ENCODE measurements at regions not wholly inside any gene's neighbourhood (a gene's known extent, or its start where the extent isn't known, plus 50 kb on each side); places are given as distances from the start of the nearest gene placed in this dataset.

GRCh38 chr1:56235909-56236510, 343.4 kb downstream of the PLPP3 start:
- no peak overlapping the region for H3K9ac ChIP-seq (ENCODE audit: low read length in 3 of 3)
- H3K4me3 ChIP-seq (ENCODE audit: low read length in 3 of 3): no peak overlapping the region
- TF ChIP-seq, protein P1, sequence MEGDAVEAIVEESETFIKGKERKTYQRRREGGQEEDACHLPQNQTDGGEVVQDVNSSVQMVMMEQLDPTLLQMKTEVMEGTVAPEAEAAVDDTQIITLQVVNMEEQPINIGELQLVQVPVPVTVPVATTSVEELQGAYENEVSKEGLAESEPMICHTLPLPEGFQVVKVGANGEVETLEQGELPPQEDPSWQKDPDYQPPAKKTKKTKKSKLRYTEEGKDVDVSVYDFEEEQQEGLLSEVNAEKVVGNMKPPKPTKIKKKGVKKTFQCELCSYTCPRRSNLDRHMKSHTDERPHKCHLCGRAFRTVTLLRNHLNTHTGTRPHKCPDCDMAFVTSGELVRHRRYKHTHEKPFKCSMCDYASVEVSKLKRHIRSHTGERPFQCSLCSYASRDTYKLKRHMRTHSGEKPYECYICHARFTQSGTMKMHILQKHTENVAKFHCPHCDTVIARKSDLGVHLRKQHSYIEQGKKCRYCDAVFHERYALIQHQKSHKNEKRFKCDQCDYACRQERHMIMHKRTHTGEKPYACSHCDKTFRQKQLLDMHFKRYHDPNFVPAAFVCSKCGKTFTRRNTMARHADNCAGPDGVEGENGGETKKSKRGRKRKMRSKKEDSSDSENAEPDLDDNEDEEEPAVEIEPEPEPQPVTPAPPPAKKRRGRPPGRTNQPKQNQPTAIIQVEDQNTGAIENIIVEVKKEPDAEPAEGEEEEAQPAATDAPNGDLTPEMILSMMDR (IDR thresholded peaks at IDR 0.05; ENCODE audit: borderline replicate concordance, extremely low read depth, insufficient read depth): no peak
- DNase-seq (no peak), FAIRE-seq (no peak)
- H3K4me1 ChIP-seq (ENCODE audit: control insufficient read depth in 2 of 3, insufficient read depth in 2 of 3, low read depth in 1 of 3, low read length in 3 of 3): no peaks in the 10 kb centered on the region
- H3K27ac ChIP-seq (ENCODE audit: low read depth in 2 of 2, low read length in 2 of 2): no peak overlapping the region
- intact Hi-C loops (cut with DNase I): no loop called here
- no peaks in the 10 kb centered on the region for H3K9me3 ChIP-seq (ENCODE audit: control insufficient read depth in 2 of 3, insufficient read depth in 1 of 3, low read length in 3 of 3)
- no peaks in the 10 kb centered on the region for H3K27me3 ChIP-seq (ENCODE audit: control insufficient read depth, insufficient read depth, low read length)
- no peaks in the 10 kb centered on the region for H3K36me3 ChIP-seq (ENCODE audit: control insufficient read depth in 2 of 3, insufficient read depth in 3 of 3, low read length in 3 of 3)

DNA sequence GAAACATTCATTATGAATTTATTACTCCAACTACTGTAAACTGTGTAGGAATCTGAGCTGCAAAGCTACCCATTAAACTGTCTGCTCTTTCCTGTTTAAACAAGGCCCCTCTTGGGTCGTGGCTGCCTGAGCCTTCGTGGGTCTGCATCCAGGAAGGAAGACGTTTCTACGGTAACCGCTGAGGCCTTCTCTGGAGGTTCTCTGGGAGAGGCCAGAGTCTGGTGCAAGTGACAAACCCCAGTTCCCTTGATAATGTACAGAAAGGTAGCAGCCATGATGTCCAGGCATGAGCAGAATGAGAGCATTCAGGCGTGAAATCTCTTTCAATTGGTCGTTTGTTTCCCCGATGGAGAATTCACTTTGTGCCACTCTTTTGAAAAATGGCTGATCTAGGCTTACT, 350.2 kb downstream of the PLPP3 start:
- TF ChIP-seq, protein P1 (IDR thresholded peaks at IDR 0.05; ENCODE audit: borderline replicate concordance, extremely low read depth, insufficient read depth): no peak
- Histone ChIP-seq H3K27ac (ENCODE audit: low read depth in 2 of 2, low read length in 2 of 2) (no peak overlapping the region), H3K4me3 (ENCODE audit: low read length in 3 of 3) (no peak overlapping the region), H3K9me3 (ENCODE audit: control insufficient read depth in 2 of 3, insufficient read depth in 1 of 3, low read length in 3 of 3) (no peaks in the 10 kb centered on the region), H3K4me1 (ENCODE audit: control insufficient read depth in 2 of 3, insufficient read depth in 2 of 3, low read depth in 1 of 3, low read length in 3 of 3) (peaks cover 0 to 2% (median 0%) of the 10 kb centered on the region in 3 donors), H3K9ac (ENCODE audit: low read length in 3 of 3) (no peak overlapping the region), H3K36me3 (ENCODE audit: control insufficient read depth in 2 of 3, insufficient read depth in 3 of 3, low read length in 3 of 3) (no peaks in the 10 kb centered on the region), H3K27me3 (ENCODE audit: control insufficient read depth, insufficient read depth, low read length) (no peaks in the 10 kb centered on the region)
- intact Hi-C loops (cut with DNase I): no loop called here
- DNase-seq: peak in 4 of 5 donors; percentile 64 to 94 (median 84)
- no peak for FAIRE-seq

DNA sequence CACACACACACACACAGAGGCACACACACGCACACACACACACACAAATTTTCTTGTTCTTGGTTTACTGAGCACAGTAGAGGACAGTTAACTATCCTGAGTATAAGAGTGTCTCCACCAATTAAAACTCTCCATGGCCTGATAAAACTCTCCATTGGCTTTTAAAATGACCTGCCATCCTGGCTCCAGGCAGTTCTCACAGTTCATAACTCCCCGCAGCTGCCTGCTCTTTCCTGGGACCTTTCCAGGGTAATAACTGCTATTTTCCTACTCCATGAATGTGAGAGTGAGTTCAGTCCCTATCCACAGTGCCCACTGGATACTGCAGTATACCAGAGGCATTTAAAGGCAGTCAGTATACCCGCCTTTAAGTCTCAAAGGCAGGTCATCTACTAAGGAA, 351.5 kb downstream of the PLPP3 start:
- intact Hi-C loops (cut with DNase I): no loop called here
- peak in 1 of 5 donors; percentile 27 for DNase-seq
- Histone ChIP-seq H3K4me1 (ENCODE audit: control insufficient read depth in 2 of 3, insufficient read depth in 2 of 3, low read depth in 1 of 3, low read length in 3 of 3) (peaks cover 0 to 2% (median 0%) of the 10 kb centered on the region in 3 donors), H3K9me3 (ENCODE audit: control insufficient read depth in 2 of 3, insufficient read depth in 1 of 3, low read length in 3 of 3) (no peaks in the 10 kb centered on the region), H3K36me3 (ENCODE audit: control insufficient read depth in 2 of 3, insufficient read depth in 3 of 3, low read length in 3 of 3) (no peaks in the 10 kb centered on the region), H3K4me3 (ENCODE audit: low read length in 3 of 3) (no peak overlapping the region), H3K9ac (ENCODE audit: low read length in 3 of 3) (no peak overlapping the region), H3K27ac (ENCODE audit: low read depth in 2 of 2, low read length in 2 of 2) (no peak overlapping the region), H3K27me3 (ENCODE audit: control insufficient read depth, insufficient read depth, low read length) (no peaks in the 10 kb centered on the region)
- TF ChIP-seq, protein P1 (IDR thresholded peaks at IDR 0.05; ENCODE audit: borderline replicate concordance, extremely low read depth, insufficient read depth): no peak
- FAIRE-seq: no peak

- FAIRE-seq (no peak), DNase-seq (no peak)
- no peak overlapping the region for H3K4me3 ChIP-seq (ENCODE audit: low read length in 3 of 3)
- H3K9ac ChIP-seq (ENCODE audit: low read length in 3 of 3): no peak overlapping the region
- intact Hi-C loops (cut with DNase I): no loop called here
- peaks cover 0 to 2% (median 0%) of the 10 kb centered on the region in 3 donors for H3K4me1 ChIP-seq (ENCODE audit: control insufficient read depth in 2 of 3, insufficient read depth in 2 of 3, low read depth in 1 of 3, low read length in 3 of 3)
- TF ChIP-seq, protein P1 (IDR thresholded peaks at IDR 0.05; ENCODE audit: borderline replicate concordance, extremely low read depth, insufficient read depth): no peak
- H3K27ac ChIP-seq (ENCODE audit: low read depth in 2 of 2, low read length in 2 of 2): no peak overlapping the region
- no peaks in the 10 kb centered on the region for H3K9me3 ChIP-seq (ENCODE audit: control insufficient read depth in 2 of 3, insufficient read depth in 1 of 3, low read length in 3 of 3)
- no peaks in the 10 kb centered on the region for H3K27me3 ChIP-seq (ENCODE audit: control insufficient read depth, insufficient read depth, low read length)
- H3K36me3 ChIP-seq (ENCODE audit: control insufficient read depth in 2 of 3, insufficient read depth in 3 of 3, low read length in 3 of 3): no peaks in the 10 kb centered on the region
Observed at GRCh38 chr1:56227401-56227800, 352.0 kb downstream of the PLPP3 start.

Data from kidney (tissue), 13 donors.